ENCODE measurements at regions not wholly inside any gene's neighbourhood (a gene's known extent, or its start where the extent isn't known, plus 50 kb on each side); places are given as distances from the start of the nearest gene placed in this dataset.

DNA sequence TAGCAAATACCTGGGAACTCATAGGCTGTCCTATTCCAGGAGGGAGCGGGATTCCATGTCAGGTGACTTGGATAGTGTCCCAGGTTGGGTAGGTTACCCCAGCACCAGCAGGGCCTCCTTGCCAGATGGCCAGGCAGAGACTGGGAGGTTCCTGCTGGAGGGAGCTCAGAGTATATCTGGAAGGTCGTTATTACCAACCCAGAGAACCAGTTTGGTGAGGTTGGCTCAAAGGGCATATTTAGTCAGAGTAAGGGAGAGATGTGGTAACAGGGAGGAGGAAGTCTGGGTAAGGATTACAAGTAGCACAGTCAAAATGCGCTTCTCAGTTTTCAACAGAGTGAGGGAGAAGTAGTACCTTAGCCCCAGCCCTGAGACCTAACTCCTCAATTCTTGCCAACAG, 53.3 kb upstream of the LNX1 start:
- H3K4me3 ChIP-seq (ENCODE audit: low read depth, low read length), result no peak overlapping the region
- no peak for TF ChIP-seq CTCF (IDR thresholded peaks at IDR 0.05; ENCODE audit: insufficient read depth, low read depth, low read length, missing control alignments)
- peak; percentile 43 for DNase-seq (ENCODE audit: low read depth)

All from GM12865 (cell line).